NOMO-1 (cell line): ENCODE measurements at regions not wholly inside any gene's neighbourhood (a gene's known extent, or its start where the extent isn't known, plus 50 kb on each side); places are given as distances from the start of the nearest gene placed in this dataset.
"Not testable (repeated sequence)": the region's sequence is repeated elsewhere in the genome, so short reads cannot be mapped to it uniquely, and the experiment has no call there.

Experiments
- DNase-seq, 2 experiments: peaks; one replicate each; lab custom pipeline; 2025; ENCODE audit not compliant: unreplicated experiment in 2 of 2; lab: John Stamatoyannopoulos, UW

- DNase-seq = no peak
Observed at GRCh38 chr12:47353508-47353907, 273.7 kb upstream of the AMIGO2 start.

- no peak for DNase-seq
Observed at GRCh38 chr12:47352067-47352466, 272.3 kb upstream of the AMIGO2 start.

- DNase-seq = no peak
Observed at GRCh38 chr12:47351526-47351925, 271.8 kb upstream of the AMIGO2 start.

GRCh38 chr12:47350062-47350408, 270.3 kb upstream of the AMIGO2 start:
- peak in 1 of 2 experiments; percentile 26 for DNase-seq

GRCh38 chr12:47349137-47350061, 269.6 kb upstream of the AMIGO2 start:
- peak in 1 of 2 experiments; percentile 13 for DNase-seq

GRCh38 chr12:47348206-47348605, 268.4 kb upstream of the AMIGO2 start:
- DNase-seq = no peak

GRCh38 chr12:47346251-47347019, 266.7 kb upstream of the AMIGO2 start:
- peak in 1 of 2 experiments; percentile 13 for DNase-seq

- DNase-seq = no peak
Observed at GRCh38 chr12:47343684-47344567, 264.2 kb upstream of the AMIGO2 start.

- DNase-seq = no peak
Observed at GRCh38 chr12:47340411-47341015, 260.8 kb upstream of the AMIGO2 start.

- no peak for DNase-seq
Observed at GRCh38 chr12:47337581-47337980, 257.8 kb upstream of the AMIGO2 start.

GRCh38 chr12:47333271-47333858, 253.6 kb upstream of the AMIGO2 start:
- not testable (repeated sequence) for DNase-seq

- no peak for DNase-seq
Observed at GRCh38 chr12:47328831-47329545, 249.2 kb upstream of the AMIGO2 start.

- no peak for DNase-seq
Observed at GRCh38 chr12:47326190-47326589, 246.4 kb upstream of the AMIGO2 start.

GRCh38 chr12:47323802-47324201, 244.0 kb upstream of the AMIGO2 start:
- DNase-seq = no peak

- DNase-seq = peak in 1 of 2 experiments; percentile 2
Observed at GRCh38 chr12:47321436-47321835, 241.7 kb upstream of the AMIGO2 start.

GRCh38 chr12:47319746-47320145, 240.0 kb upstream of the AMIGO2 start:
- DNase-seq = no peak

- no peak for DNase-seq
Observed at GRCh38 chr12:47318963-47319362, 239.2 kb upstream of the AMIGO2 start.

GRCh38 chr12:47317175-47317915, 237.6 kb upstream of the AMIGO2 start:
- DNase-seq = peak; percentile 1 to 32

- no peak for DNase-seq
Observed at GRCh38 chr12:47316609-47317049, 236.9 kb upstream of the AMIGO2 start.
